HepG2 (cell line): ENCODE measurements at regions not wholly inside any gene's neighbourhood (a gene's known extent, or its start where the extent isn't known, plus 50 kb on each side); places are given as distances from the start of the nearest gene placed in this dataset.

Source experiments
- ATAC-seq: fragments of 200-7000 bp; cut with Tn5 transposase; 3 replicates; pipeline ENCODE4 v1.9.1; 2020; ENCODE audit warnings: mild to moderate bottlenecking, moderate library complexity
- BruUV-seq: library from RNA; stranded (reverse); fragments of 400-500 nt; replicated peaks from 2 replicates; lab custom pipeline; 2021; lab: Mats Ljungman, UMichigan
- CTCF ChIA-PET: fragments of 300-600 bp; formaldehyde crosslinking; extraction: SDS; loops from one replicate; lab custom pipeline; 2021; ENCODE audit warnings: low total read pairs, inconsistent platforms, low intra/inter-chr PET ratio; lab: Yijun Ruan, JAX
- POLR2A ChIA-PET: fragments of 350-600 bp; sonication (Branson Sonifier 250); formaldehyde crosslinking; loops from one replicate; lab custom pipeline; 2020; ENCODE audit warnings: antibody characterized with exemption, inconsistent platforms; lab: Yijun Ruan, JAX
- DNase-seq: peaks from one replicate; pipeline ENCODE4 v3.0.0-alpha.2; 2015; ENCODE audit warnings: low spot score
- FAIRE-seq: peaks from 3 replicates; lab custom pipeline; 2011; peaks lifted over from hg19 to GRCh38; lab: Jason Lieb, UNC
- H2AFZ ChIP-seq: one replicate; pipeline ENCODE4 v1.6.1; 2011; ENCODE audit warnings: low read length, inconsistent platforms
- H3K27ac ChIP-seq: fragments of 300-600 bp; 3 replicates; pipeline ENCODE4 v1.8.0; 2011; ENCODE audit warnings: mixed run types, mild to moderate bottlenecking, mixed read lengths, low read length, inconsistent platforms; ENCODE audit not compliant: insufficient read depth; ENCODE audit errors: extremely low read length
- H3K27me3 ChIP-seq, 2 experiments: fragments of 200-600 bp in 1 of 2; 2 replicates in 1 of 2; 3 replicates in 1 of 2; pipeline versions ENCODE4 v1.6.0 to v1.8.0; 2011; ENCODE audit warnings: low read length in 2 of 2, mild to moderate bottlenecking in 2 of 2, moderate library complexity in 2 of 2, inconsistent platforms in 1 of 2; ENCODE audit not compliant: insufficient read depth in 2 of 2, control insufficient read depth in 1 of 2
- H3K36me3 ChIP-seq, 2 experiments: fragments of 200-600 bp in 1 of 2; replicated peaks in 1 of 2; 2 replicates in 1 of 2; 3 replicates in 1 of 2; pipeline versions ENCODE4 v1.5.1 to v1.8.0; 2011; ENCODE audit warnings: low read length in 2 of 2, inconsistent platforms in 1 of 2; ENCODE audit not compliant: insufficient read depth in 2 of 2, control insufficient read depth in 1 of 2
- H3K4me1 ChIP-seq: 2 replicates; pipeline ENCODE4 v1.5.1; 2012; ENCODE audit warnings: low read length, inconsistent platforms; ENCODE audit not compliant: insufficient read depth
- H3K4me2 ChIP-seq: 2 replicates; pipeline ENCODE4 v1.6.0; 2011; ENCODE audit warnings: low read depth, low read length, inconsistent platforms
- H3K4me3 ChIP-seq, 3 experiments: fragments of 200-600 bp in 1 of 3; sonication (generic), shearing (Covaris generic) in 1 of 3; replicated peaks in 1 of 3; 2 replicates each; pipeline ENCODE4 v1.5.1; 2011 to 2016; ENCODE audit warnings: low read length in 3 of 3, inconsistent platforms in 2 of 3, low read depth in 2 of 3, mild to moderate bottlenecking in 2 of 3, control low read depth in 1 of 3, mixed read lengths in 1 of 3; ENCODE audit not compliant: insufficient read depth in 1 of 3
- H3K79me2 ChIP-seq: one replicate; pipeline ENCODE4 v1.6.1; 2011; ENCODE audit warnings: low read length, inconsistent platforms; ENCODE audit not compliant: insufficient read depth
- H3K9ac ChIP-seq: 2 replicates; pipeline ENCODE4 v1.6.0; 2011; ENCODE audit warnings: mild to moderate bottlenecking, low read depth, low read length, inconsistent platforms; ENCODE audit not compliant: insufficient read depth
- H3K9me3 ChIP-seq: 2 replicates; pipeline ENCODE4 v1.5.1; 2012; ENCODE audit warnings: mild to moderate bottlenecking, low read length
- H4K20me1 ChIP-seq: 2 replicates; pipeline ENCODE4 v1.6.0; 2011; ENCODE audit warnings: inconsistent platforms, mild to moderate bottlenecking, low read length, moderate library complexity; ENCODE audit not compliant: insufficient read depth
- AGO2 ChIP-seq: fragments of 200-400 bp; formaldehyde crosslinking; optimal IDR thresholded peaks from 2 replicates; pipeline ENCODE3; 2017; ENCODE audit warnings: mild to moderate bottlenecking, low read depth, low read length, moderate library complexity
- ARNTL ChIP-seq: sonication (generic); formaldehyde crosslinking; IDR thresholded peaks from 2 replicates; pipeline ENCODE4 v1.4.0; 2020; ENCODE audit warnings: mild to moderate bottlenecking, missing genetic modification reagents
- ATRX ChIP-seq: sonication (generic); formaldehyde crosslinking; IDR thresholded peaks from 2 replicates; pipeline ENCODE4 v1.4.0; 2020; ENCODE audit warnings: missing genetic modification reagents, borderline replicate concordance
- DBP ChIP-seq: sonication (generic); formaldehyde crosslinking; IDR thresholded peaks from 2 replicates; pipeline ENCODE4 v1.4.0; 2020; ENCODE audit warnings: missing genetic modification reagents; ENCODE audit errors: not compliant biosample characterization
- GABPB1 ChIP-seq: IDR thresholded peaks from 2 replicates; pipeline ENCODE4 v1.6.1; 2016; ENCODE audit warnings: mild to moderate bottlenecking, missing genetic modification reagents, moderate library complexity, missing compliant biosample characterization
- HMG20A ChIP-seq: IDR thresholded peaks from 2 replicates; pipeline ENCODE4 v1.6.1; 2016; ENCODE audit warnings: borderline replicate concordance
- HOXA9 ChIP-seq: sonication (generic); formaldehyde crosslinking; IDR thresholded peaks from 2 replicates; pipeline ENCODE4 v1.8.1; 2022; ENCODE audit warnings: missing genetic modification reagents, mild to moderate bottlenecking, moderate library complexity, borderline replicate concordance
- PHF8 ChIP-seq: sonication (generic); formaldehyde crosslinking; IDR thresholded peaks from 2 replicates; pipeline ENCODE4 v1.5.0; 2020; ENCODE audit warnings: missing genetic modification reagents
- RNF219 ChIP-seq: sonication (generic); formaldehyde crosslinking; IDR thresholded peaks from 2 replicates; pipeline ENCODE4 v1.5.0; 2020; ENCODE audit warnings: mild to moderate bottlenecking, missing genetic modification reagents
- TAF15 ChIP-seq: fragments of 200-400 bp; formaldehyde crosslinking; IDR thresholded peaks from one replicate; pipeline ENCODE4 v1.6.1; 2018; ENCODE audit warnings: mild to moderate bottlenecking, low read depth, low read length; ENCODE audit not compliant: poor library complexity, severe bottlenecking
- TARDBP ChIP-seq: sonication (generic); formaldehyde crosslinking; IDR thresholded peaks from 2 replicates; pipeline ENCODE4 v1.8.0; 2022; ENCODE audit warnings: mild to moderate bottlenecking, missing genetic modification reagents
- U2AF1 ChIP-seq: fragments of 200-400 bp; formaldehyde crosslinking; optimal IDR thresholded peaks from 2 replicates; pipeline ENCODE3; 2017; ENCODE audit warnings: mild to moderate bottlenecking, low read depth, low read length
- YEATS2 ChIP-seq: sonication (generic); formaldehyde crosslinking; IDR thresholded peaks from 2 replicates; pipeline ENCODE4 v1.4.0; 2020; ENCODE audit warnings: missing genetic modification reagents, borderline replicate concordance
- ZFP36L1 ChIP-seq: sonication (generic); formaldehyde crosslinking; IDR thresholded peaks from 2 replicates; pipeline ENCODE4 v1.8.0; 2022; ENCODE audit warnings: mild to moderate bottlenecking, missing genetic modification reagents, moderate library complexity
- ZNF10 ChIP-seq: sonication (generic); formaldehyde crosslinking; IDR thresholded peaks from 2 replicates; pipeline ENCODE4 v1.4.0; 2020; ENCODE audit warnings: mild to moderate bottlenecking, low read depth, missing genetic modification reagents, borderline replicate concordance
- ZNF263 ChIP-seq: sonication (generic); formaldehyde crosslinking; IDR thresholded peaks from 2 replicates; pipeline ENCODE4 v1.4.0; 2020; ENCODE audit warnings: missing genetic modification reagents
- ZNF572 ChIP-seq: sonication (generic); formaldehyde crosslinking; IDR thresholded peaks from 2 replicates; pipeline ENCODE4 v1.5.1; 2020; ENCODE audit warnings: mild to moderate bottlenecking, missing genetic modification reagents
- ZNF782 ChIP-seq: sonication (generic); formaldehyde crosslinking; IDR thresholded peaks from 2 replicates; pipeline ENCODE4 v1.4.0; 2020; ENCODE audit warnings: missing genetic modification reagents, mild to moderate bottlenecking, borderline replicate concordance
- ZNF839 ChIP-seq: sonication (generic); formaldehyde crosslinking; IDR thresholded peaks from 2 replicates; pipeline ENCODE4 v1.4.0; 2020; ENCODE audit warnings: missing genetic modification reagents, mild to moderate bottlenecking, borderline replicate concordance
- WGBS: methylation state at CpG from one replicate; pipeline ENCODE4 v1.1.6; 2017; ENCODE audit warnings: low lambda C conversion rate; 5-methylcytosine and 5-hydroxymethylcytosine counted together
- in situ Hi-C: cut with HindIII; loops from 2 replicates; pipeline ENCODE4 v1.10.0; 2017; ENCODE audit warnings: low pct_unique_long_range_greater_than_20kb; ENCODE audit not compliant: extremely low pct_ligation_motif_present
- intact Hi-C: fragments of 100-400 bp; cut with micrococcal nuclease; formaldehyde crosslinking; loops from one replicate; pipeline ENCODE4 v1.10.0; 2022; ENCODE audit not compliant: unreplicated experiment

GRCh38 chr9:19662213-19662612 lies 126.6 kb downstream of the SLC24A2 start:
- no peak overlapping the region for H3K4me2 ChIP-seq
- H3K9ac ChIP-seq, result no peak overlapping the region
- ChIA-PET CTCF (no interaction called here), POLR2A (no interaction called here)
- no peaks in the 10 kb centered on the region for H4K20me1 ChIP-seq
- H3K27ac ChIP-seq, result no peak overlapping the region
- no TSS peak for BruUV-seq
- no peak overlapping the region for H3K4me3 ChIP-seq
- intact Hi-C loops, result no loop called here
- H2AFZ ChIP-seq, result no peak overlapping the region
- TF ChIP-seq PHF8 (no peak), ZNF263 (no peak), DBP (CRISPR knock-in tag) (no peak), ZFP36L1 (CRISPR knock-in tag) (no peak), AGO2 (no peak), TAF15 (no peak), YEATS2 (no peak)
- no peak for ATAC-seq
- H3K4me1 ChIP-seq, result no peaks in the 10 kb centered on the region
- WGBS, result 57% methylated on average over 6 of the region's 6 CpGs
- H3K79me2 ChIP-seq, result no peaks in the 10 kb centered on the region
- no peaks in the 10 kb centered on the region for H3K36me3 ChIP-seq
- H3K9me3 ChIP-seq, result no peaks in the 10 kb centered on the region
- DNase-seq, result no peak
- in situ Hi-C loops, result no loop called here
- no peak for FAIRE-seq
- no peaks in the 10 kb centered on the region for H3K27me3 ChIP-seq

GRCh38 chr9:19660019-19660418 lies 128.8 kb downstream of the SLC24A2 start:
- ATAC-seq (no peak), FAIRE-seq (no peak), DNase-seq (no peak)
- Histone ChIP-seq H3K36me3 (no peaks in the 10 kb centered on the region), H3K9me3 (no peaks in the 10 kb centered on the region), H3K27me3 (no peaks in the 10 kb centered on the region), H3K4me3 (no peak overlapping the region), H3K79me2 (no peaks in the 10 kb centered on the region), H3K4me2 (no peak overlapping the region), H3K27ac (no peak overlapping the region), H3K4me1 (no peaks in the 10 kb centered on the region), H4K20me1 (no peaks in the 10 kb centered on the region), H2AFZ (no peak overlapping the region), H3K9ac (no peak overlapping the region)
- ChIA-PET POLR2A (no interaction called here), CTCF (no interaction called here)
- in situ Hi-C loops (no loop called here), intact Hi-C loops (no loop called here)
- 20% methylated on average over 6 of the region's 6 CpGs for WGBS
- no TSS peak for BruUV-seq
- TF ChIP-seq RNF219 (CRISPR knock-in tag), result no peak
- no peak for TF ChIP-seq ZNF10 (CRISPR knock-in tag)
- no peak for TF ChIP-seq ARNTL
- no peak for TF ChIP-seq ATRX (CRISPR knock-in tag)
- no peak for TF ChIP-seq ZNF572 (CRISPR knock-in tag)
- no peak for TF ChIP-seq HOXA9
- no peak for TF ChIP-seq U2AF1
- no peak for TF ChIP-seq HMG20A
- no peak for TF ChIP-seq ZNF839
- TF ChIP-seq ZNF782 (CRISPR knock-in tag), result no peak
- no peak for TF ChIP-seq TARDBP (CRISPR knock-in tag)
- no peak for TF ChIP-seq GABPB1 (CRISPR knock-in tag)
